Neural progenitor cell (in vitro differentiated cells): ENCODE measurements at regions not wholly inside any gene's neighbourhood (a gene's known extent, or its start where the extent isn't known, plus 50 kb on each side); places are given as distances from the start of the nearest gene placed in this dataset.

Source experiments
- DNase-seq: peaks from one replicate; pipeline ENCODE4 v3.0.0-alpha.2; 2016; ENCODE audit warnings: low spot score
- H2AFZ ChIP-seq: fragments of 200-600 bp; sonication (generic); replicated peaks from 2 replicates; pipeline ENCODE4 v1.6.1; 2016; ENCODE audit warnings: antibody characterized with exemption
- H3F3A ChIP-seq: fragments of 200-600 bp; sonication (generic); 2 replicates; pipeline ENCODE4 v1.6.1; 2016; ENCODE audit warnings: antibody characterized with exemption, low read depth
- H3K27ac ChIP-seq: fragments of 200-600 bp; sonication (generic); 2 replicates; pipeline ENCODE4 v1.5.1; 2016; ENCODE audit warnings: mild to moderate bottlenecking
- H3K27me3 ChIP-seq: fragments of 200-600 bp; sonication (generic); 2 replicates; pipeline ENCODE4 v1.6.1; 2016; ENCODE audit warnings: mild to moderate bottlenecking, moderate library complexity
- H3K36me3 ChIP-seq: fragments of 200-600 bp; sonication (generic); 2 replicates; pipeline ENCODE4 v1.5.1; 2016
- H3K4me1 ChIP-seq: fragments of 200-600 bp; sonication (generic); 2 replicates; pipeline ENCODE4 v1.6.1; 2016; ENCODE audit warnings: mixed run types
- H3K4me2 ChIP-seq: fragments of 200-600 bp; sonication (generic); 2 replicates; pipeline ENCODE4 v1.6.1; 2016
- H3K4me3 ChIP-seq: fragments of 200-600 bp; sonication (generic); 2 replicates; pipeline ENCODE4 v1.5.1; 2016
- H3K79me2 ChIP-seq: fragments of 200-600 bp; sonication (generic); 2 replicates; pipeline ENCODE4 v1.6.1; 2016; ENCODE audit warnings: low read depth
- H3K9ac ChIP-seq: fragments of 200-600 bp; sonication (generic); 2 replicates; pipeline ENCODE4 v1.6.1; 2016
- H3K9me3 ChIP-seq: fragments of 200-600 bp; sonication (generic); 2 replicates; pipeline ENCODE4 v1.5.1; 2016; ENCODE audit warnings: low read depth
- H4K20me1 ChIP-seq: fragments of 200-600 bp; sonication (generic); 2 replicates; pipeline ENCODE4 v1.6.1; 2016; ENCODE audit warnings: low read depth
- H3K27ac Mint-ChIP-seq: 3 replicates; pipeline ENCODE4 v1.8.0; 2021; ENCODE audit warnings: mixed read lengths
- H3K27me3 Mint-ChIP-seq: 2 replicates; pipeline ENCODE4 v1.8.0; 2022; ENCODE audit warnings: low read depth, mild to moderate bottlenecking, inconsistent platforms, moderate library complexity, mixed read lengths; ENCODE audit not compliant: insufficient read depth
- H3K36me3 Mint-ChIP-seq: 3 replicates; pipeline ENCODE4 v1.8.0; 2021; ENCODE audit warnings: mixed read lengths
- H3K4me1 Mint-ChIP-seq: 3 replicates; pipeline ENCODE4 v1.8.0; 2021; ENCODE audit warnings: mixed read lengths
- H3K4me3 Mint-ChIP-seq: 3 replicates; pipeline ENCODE4 v1.8.0; 2021; ENCODE audit warnings: mild to moderate bottlenecking, moderate library complexity, mixed read lengths
- H3K9me3 Mint-ChIP-seq: 3 replicates; pipeline ENCODE4 v1.8.0; 2020; ENCODE audit warnings: mixed read lengths
- CTCF ChIP-seq: fragments of 200-600 bp; sonication (generic); IDR thresholded peaks from 2 replicates; pipeline ENCODE4 v1.5.1; 2017; ENCODE audit warnings: antibody characterized with exemption, mild to moderate bottlenecking
- EZH2 ChIP-seq: fragments of 200-600 bp; sonication (generic); IDR thresholded peaks from 2 replicates; pipeline ENCODE4 v1.6.1; 2017; ENCODE audit warnings: antibody characterized with exemption, mild to moderate bottlenecking, moderate library complexity
- EZH2phosphoT487 ChIP-seq: fragments of 200-600 bp; sonication (generic); IDR thresholded peaks from 2 replicates; pipeline ENCODE4 v1.6.1; 2017; ENCODE audit warnings: antibody characterized with exemption

GRCh38 chr9:91039125-91039834 is 237.7 kb downstream of the SYK start:
- Histone ChIP-seq H3K9ac (no peak overlapping the region), H3K36me3 (no peaks in the 10 kb centered on the region), H4K20me1 (no peaks in the 10 kb centered on the region), H3K9me3 (no peaks in the 10 kb centered on the region), H3K27ac (no peak overlapping the region), H3K79me2 (no peaks in the 10 kb centered on the region), H2AFZ (no peak overlapping the region), H3K27me3 (no peaks in the 10 kb centered on the region), H3K4me2 (no peak overlapping the region), H3F3A (no peaks in the 10 kb centered on the region), H3K4me1 (peaks cover 11% of the 10 kb centered on the region), H3K4me3 (no peak overlapping the region)
- H3K4me3 Mint-ChIP-seq: no peak overlapping the region
- H3K4me1 Mint-ChIP-seq: peaks cover 23% of the 10 kb centered on the region
- no peak for DNase-seq
- peaks cover 9% of the 10 kb centered on the region for H3K27me3 Mint-ChIP-seq
- TF ChIP-seq EZH2phosphoT487 (no peak), EZH2 (no peak), CTCF (no peak)
- H3K36me3 Mint-ChIP-seq: no peaks in the 10 kb centered on the region
- peaks cover 2% of the 10 kb centered on the region for H3K9me3 Mint-ChIP-seq
- no peak overlapping the region for H3K27ac Mint-ChIP-seq

- TF ChIP-seq EZH2phosphoT487: no peak
- TF ChIP-seq EZH2: no peak
- no peak for TF ChIP-seq CTCF
- Histone ChIP-seq H2AFZ (no peak overlapping the region), H3K4me3 (no peak overlapping the region), H3K27ac (no peak overlapping the region), H3K36me3 (no peaks in the 10 kb centered on the region), H3K9ac (no peak overlapping the region), H3K4me1 (peaks cover 11% of the 10 kb centered on the region), H3F3A (no peaks in the 10 kb centered on the region), H3K27me3 (no peaks in the 10 kb centered on the region), H3K9me3 (no peaks in the 10 kb centered on the region), H3K79me2 (no peaks in the 10 kb centered on the region), H3K4me2 (no peak overlapping the region), H4K20me1 (no peaks in the 10 kb centered on the region)
- no peak for DNase-seq
- peak overlapping the region; percentile 50 for H3K27ac Mint-ChIP-seq
- peaks cover 9% of the 10 kb centered on the region for H3K27me3 Mint-ChIP-seq
- no peaks in the 10 kb centered on the region for H3K36me3 Mint-ChIP-seq
- no peak overlapping the region for H3K4me3 Mint-ChIP-seq
- H3K4me1 Mint-ChIP-seq: peaks cover 25% of the 10 kb centered on the region
- H3K9me3 Mint-ChIP-seq: peaks cover 2% of the 10 kb centered on the region
These were observed 238.2 kb downstream of the SYK start for GRCh38 chr9:91039835-91040140.

- Mint-ChIP-seq H3K27ac (peak overlapping the region; percentile 65), H3K4me1 (peaks cover 26% of the 10 kb centered on the region), H3K9me3 (no peaks in the 10 kb centered on the region), H3K27me3 (peaks cover 9% of the 10 kb centered on the region), H3K36me3 (no peaks in the 10 kb centered on the region), H3K4me3 (no peak overlapping the region)
- Histone ChIP-seq H4K20me1 (no peaks in the 10 kb centered on the region), H3F3A (no peaks in the 10 kb centered on the region), H3K4me2 (no peak overlapping the region), H3K9ac (no peak overlapping the region), H3K9me3 (no peaks in the 10 kb centered on the region), H3K36me3 (no peaks in the 10 kb centered on the region), H3K4me1 (peaks cover 11% of the 10 kb centered on the region), H3K4me3 (no peak overlapping the region), H3K79me2 (no peaks in the 10 kb centered on the region), H3K27me3 (no peaks in the 10 kb centered on the region), H3K27ac (no peak overlapping the region), H2AFZ (no peak overlapping the region)
- no peak for DNase-seq
- TF ChIP-seq CTCF: no peak
- TF ChIP-seq EZH2phosphoT487: no peak
- no peak for TF ChIP-seq EZH2
These were observed 239.0 kb downstream of the SYK start for GRCh38 chr9:91040371-91041215.
